Stimulated activated CD4-positive, alpha-beta T cell treated with anti-CD3 and anti-CD28 coated beads, Interleukin-1b, Interleukin-23, amount 100 ng/mL, for 4 hours (primary cell): ENCODE measurements at regions not wholly inside any gene's neighbourhood (a gene's known extent, or its start where the extent isn't known, plus 50 kb on each side); places are given as distances from the start of the nearest gene placed in this dataset.

Source experiments
- DNase-seq, 2 donors: peaks; one replicate each; pipeline ENCODE4 v3.0.0-alpha.2; 2020; ENCODE audit warnings: low read depth in 2 of 2

DNA sequence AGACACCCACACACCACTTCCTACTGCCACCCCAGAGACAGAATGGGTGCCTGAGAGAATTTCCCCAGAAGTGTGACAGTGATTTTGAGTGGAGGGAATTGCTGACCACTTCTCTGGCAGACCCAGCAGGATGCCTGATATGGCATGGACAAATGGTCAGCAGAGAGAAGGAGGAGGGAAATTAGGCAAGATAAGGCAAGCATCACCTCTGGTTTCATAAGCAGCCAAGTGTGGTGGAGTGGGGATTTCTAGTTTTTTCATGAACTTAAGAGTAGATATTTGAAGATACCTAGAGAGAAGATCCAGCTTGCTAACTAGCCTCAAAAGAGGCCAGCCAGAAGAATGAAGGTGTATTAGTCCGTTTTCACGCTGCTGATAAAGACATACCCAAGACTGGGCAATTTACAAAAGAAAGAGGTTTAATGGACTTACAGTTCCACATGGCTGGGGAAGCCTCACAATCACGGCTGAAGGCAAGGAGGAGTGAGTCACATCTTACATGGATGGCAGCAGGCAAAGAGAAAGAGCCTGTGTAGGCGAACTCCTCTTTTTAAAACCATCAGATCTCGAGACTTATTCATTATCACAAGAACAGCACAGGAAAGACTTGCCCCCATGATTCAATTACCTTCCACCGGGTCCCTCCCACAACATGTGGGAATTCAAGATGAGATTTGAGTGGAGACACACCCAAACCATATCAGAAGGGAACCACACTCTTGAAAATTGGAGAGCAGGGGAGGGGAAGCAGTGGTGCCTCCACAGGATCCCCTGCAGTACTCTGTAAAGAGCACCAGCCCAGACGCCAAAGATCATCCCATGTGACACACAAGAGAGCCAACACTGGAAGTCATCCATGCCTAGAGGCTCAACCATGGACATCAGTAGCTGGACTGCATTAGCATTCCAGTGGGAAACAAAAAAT is 64.2 kb downstream of the RBM43 start:
- no peak for DNase-seq

DNA sequence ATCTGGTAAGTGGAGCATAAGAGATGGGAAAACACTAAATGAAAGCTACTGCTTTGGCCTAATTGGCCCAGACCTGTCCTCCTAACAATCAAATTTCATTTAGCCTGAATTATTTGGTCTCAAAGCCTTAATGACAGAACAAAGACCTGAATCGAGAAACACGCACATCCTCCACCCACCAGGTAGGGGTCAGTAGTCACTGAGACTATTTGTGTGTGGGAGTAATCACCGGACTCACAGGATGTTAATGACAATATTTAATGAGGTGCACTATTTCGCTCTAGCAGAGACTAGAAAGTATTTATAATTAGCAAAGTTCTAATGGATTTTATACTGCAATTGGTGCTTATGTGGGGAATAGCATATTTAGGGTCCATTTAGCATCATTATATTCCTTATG is 68.1 kb downstream of the RBM43 start:
- DNase-seq = no peak

DNA sequence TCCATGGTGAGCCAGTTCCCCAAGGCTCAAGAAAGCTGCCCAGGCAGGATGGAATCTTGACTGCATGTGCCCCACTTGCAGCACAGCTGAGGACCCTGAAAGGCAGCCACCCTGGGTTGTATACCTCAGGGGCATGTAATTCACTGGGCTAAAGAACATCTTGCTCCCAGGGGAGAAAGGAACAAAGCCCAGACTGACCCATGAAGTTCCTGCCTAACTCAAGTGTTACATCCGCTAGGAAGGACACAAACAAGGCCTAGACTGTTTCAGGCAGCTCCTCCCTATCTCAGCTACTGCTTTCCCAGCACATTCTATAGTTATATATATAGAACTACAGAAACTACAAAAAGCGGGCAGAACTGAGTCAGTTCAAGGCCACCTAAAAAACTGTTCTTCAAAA is 69.0 kb downstream of the RBM43 start:
- DNase-seq = no peak

DNA sequence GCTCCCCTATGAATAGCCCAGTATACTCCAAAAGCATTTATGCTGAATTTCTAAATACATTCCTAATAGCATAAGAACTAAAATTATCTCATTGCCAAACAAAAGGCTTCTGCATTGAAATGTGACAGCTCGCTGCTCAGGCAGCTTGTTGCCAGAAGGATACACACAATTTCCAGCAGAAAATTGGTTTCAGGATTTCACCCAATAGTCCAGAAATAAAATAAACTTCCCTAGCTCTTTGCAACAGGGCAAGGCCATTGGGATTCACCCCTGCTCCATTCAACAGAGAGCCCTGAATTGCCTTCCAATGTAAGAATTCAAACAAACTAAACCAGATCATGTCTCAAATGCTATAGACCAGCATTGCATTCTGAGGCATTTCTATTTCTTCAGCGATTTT is 70.7 kb downstream of the RBM43 start:
- no peak for DNase-seq

DNA sequence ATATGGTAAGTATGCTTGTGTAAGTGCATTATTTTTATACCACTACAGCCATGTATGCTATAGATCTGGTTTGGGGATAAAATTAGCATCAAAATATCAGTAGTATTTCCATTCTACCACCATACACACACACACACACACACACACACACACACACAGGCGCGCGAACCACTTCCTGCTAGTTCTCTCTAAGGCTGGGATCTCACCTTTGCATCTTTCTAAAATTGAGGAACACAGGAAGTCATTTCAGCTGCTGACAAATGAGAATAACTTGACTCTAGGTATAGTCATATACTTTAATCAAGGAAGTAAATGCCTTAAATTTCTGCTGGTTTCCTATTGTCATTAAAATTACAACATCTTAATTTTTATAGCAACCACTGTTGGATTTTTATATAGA is 72.5 kb downstream of the RBM43 start:
- DNase-seq = peak in 1 of 2 donors; percentile 1

DNA sequence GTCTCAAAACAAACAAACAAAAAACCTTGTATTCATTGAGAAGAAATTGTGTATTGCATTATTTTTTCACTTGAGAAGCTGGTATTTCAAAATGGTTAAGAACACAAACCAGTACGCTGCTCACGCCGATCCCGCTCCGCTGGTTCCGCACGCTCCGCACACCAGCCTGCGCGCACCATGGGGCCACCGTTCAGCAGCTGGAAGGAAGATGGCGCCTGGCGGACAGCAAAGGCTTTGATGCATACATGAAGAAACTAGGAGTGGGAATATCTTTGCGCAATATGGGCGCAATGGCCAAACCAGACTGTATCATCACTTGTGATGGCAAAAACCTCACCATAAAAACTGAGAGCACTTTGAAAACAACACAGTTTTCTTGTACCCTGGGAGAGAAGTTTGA is 75.7 kb downstream of the RBM43 start:
- no peak for DNase-seq

DNA sequence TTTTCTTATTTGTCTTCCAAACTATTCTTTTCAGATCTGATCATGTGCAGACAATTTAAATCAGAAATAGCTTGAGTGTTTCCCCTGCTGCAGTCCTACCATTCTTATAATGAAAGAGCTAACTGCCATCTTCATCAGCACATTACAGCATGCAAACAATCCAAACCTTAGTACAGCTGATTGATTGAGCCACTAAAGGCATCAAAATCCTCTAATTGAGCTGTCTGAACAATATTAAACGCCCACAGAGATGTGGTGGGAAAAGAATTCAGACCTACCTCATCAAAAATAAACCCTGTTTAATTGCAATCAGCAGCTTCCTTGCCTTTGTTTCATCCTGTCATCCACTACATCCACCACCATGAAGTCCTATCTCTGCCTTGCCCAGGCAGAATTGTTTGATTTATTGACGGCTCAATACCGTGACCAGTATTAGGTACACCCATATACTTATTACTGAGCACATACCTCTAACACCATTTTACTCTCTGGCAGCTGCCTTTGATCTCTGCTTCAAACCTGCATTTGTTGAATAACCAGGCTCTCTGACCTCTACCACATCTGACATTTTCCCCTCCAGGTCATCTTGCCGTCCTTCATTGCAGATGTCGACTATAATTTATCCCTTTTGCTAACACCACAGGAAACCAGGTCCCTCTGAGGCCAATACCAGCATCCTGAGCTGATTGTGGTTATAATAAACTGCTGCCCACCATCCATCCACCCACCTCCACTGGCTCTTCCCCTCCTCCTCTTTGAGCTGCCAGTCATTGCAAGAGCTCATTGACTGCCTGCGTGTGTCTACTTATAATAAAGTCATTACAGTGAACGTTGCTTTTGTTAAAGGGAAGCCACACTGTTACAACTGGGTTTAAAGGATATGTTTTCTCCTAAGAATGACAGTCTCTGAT is 78.5 kb downstream of the RBM43 start:
- no peak for DNase-seq

DNA sequence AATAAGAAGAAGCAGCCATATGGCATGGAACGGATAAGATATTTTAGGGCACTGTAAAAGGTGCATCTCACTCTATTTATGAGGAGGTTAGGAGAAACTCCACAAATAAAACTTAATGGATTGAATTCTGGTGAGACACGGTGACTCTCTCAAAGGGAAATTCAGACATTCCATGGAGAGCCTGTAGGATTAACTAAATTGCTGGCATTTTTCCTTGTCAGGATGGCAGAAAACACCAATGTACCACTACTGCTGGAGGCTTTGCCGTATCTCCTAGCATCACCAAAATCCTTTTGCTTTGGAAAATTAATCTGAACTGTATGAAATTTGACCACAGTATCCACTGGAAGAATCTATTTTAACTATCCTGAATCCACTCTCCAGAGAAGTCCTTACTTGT is 79.3 kb downstream of the RBM43 start:
- DNase-seq = no peak

DNA sequence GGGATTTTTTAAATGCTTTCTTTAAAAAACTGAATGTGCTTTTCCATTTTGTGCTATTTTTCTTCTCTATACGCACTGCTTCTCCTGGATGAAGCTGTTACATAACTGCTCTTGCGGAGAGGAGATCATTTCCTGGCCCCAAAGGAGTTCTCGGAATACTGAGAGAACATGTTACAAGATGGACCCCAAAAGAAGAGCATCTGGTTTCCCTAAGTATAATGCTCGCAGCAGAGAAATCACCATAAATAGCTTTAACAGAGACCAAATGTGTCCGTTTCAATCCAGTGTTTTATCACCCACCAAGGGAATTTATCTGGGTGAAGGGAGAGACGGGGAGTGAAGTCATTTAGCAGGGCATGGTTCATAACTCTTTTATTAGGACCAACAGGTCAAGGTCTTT is 80.1 kb downstream of the RBM43 start:
- DNase-seq = no peak

DNA sequence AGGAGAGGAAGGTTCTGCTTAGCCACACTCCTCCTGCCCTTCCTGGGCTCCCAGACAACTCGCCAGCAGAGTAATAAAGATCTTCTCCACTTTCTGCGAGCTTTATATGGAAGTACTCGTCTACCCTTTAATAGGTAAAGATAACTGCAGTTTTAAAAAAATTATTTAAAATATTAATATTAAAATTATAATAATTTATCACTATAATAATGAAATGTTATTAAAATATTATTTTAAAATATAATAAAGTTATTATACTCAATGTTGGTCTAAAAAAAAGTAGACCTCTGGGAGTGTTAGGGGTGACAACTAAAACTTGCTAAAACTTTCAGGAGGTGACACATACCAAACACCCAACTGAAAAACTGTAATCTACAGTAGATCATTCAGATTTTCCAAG is 81.5 kb downstream of the RBM43 start:
- no peak for DNase-seq

DNA sequence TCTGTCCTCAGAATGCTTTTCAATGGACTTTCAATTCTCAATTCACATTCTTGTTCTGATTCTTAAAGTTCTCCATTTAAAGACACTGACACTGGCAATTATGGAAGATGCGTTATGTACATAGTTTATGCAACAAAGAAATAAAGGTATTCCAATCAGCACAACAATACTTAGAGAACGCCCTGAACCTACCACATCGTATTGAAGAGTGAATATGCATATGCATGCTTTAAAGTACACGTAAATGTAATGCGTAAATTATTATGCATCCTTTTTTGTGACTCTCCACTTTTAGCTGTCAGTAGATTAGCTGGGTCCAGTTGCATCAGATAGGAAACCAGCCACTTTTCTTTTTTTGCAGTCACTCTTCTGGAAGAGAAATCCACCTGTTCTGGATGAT is 83.5 kb downstream of the RBM43 start:
- DNase-seq = no peak

DNA sequence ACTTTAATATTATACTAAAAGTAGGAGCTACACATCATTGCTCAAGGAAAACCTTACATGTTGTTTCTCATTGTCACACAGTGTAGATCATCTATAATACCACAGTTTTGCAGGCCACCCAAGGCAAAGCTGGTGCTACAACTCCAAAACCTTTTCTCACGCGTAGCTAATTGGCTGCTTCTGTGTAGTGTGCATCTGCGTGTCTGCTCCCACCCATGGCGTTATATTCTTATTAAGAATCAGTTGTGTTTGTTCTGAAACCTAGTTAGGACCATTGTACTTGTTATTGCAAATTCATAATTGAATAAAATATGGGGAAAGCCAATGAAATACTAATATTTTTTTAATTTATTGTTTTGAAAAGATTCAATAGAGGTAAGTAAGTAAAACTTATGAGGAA is 83.9 kb downstream of the RBM43 start:
- no peak for DNase-seq

DNA sequence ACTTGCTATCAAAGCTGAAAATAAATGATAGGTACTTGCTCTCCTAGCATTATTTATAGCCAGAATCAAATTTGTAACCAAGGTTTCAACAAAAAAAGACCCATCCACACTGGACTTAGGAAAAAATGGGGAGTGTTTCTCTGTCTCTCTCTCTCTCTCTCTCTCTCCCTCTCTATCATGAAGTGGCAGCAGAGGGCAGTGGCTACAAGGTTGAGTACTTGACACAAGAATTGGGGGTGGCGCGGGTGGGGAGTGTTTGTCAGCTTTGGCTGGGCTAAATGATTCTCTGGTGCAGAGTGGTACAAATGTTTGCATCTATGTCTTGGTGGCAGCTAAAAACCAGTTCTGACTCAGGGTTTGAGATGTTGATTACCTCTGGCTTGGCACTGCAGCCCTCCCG is 85.0 kb downstream of the RBM43 start:
- DNase-seq = no peak

DNA sequence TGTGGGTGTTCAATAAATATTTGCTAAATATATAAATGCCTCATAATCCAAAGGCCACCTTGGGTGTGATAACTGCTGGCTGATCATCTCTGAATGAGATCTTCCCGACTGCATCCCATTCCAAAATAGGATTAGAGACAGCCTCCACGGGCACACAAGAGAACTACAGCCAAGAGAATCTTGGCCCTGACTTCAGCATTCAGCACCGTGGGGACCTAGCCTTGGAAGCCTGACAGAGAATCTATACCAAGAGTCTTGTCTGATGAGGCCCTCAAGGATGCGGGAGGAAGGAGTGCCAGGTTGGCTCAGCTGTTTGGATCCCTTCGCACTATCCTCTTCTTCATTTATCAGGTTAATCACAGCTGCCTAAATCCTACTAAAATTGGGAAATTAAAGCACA is 85.8 kb downstream of the RBM43 start:
- DNase-seq = no peak

DNA sequence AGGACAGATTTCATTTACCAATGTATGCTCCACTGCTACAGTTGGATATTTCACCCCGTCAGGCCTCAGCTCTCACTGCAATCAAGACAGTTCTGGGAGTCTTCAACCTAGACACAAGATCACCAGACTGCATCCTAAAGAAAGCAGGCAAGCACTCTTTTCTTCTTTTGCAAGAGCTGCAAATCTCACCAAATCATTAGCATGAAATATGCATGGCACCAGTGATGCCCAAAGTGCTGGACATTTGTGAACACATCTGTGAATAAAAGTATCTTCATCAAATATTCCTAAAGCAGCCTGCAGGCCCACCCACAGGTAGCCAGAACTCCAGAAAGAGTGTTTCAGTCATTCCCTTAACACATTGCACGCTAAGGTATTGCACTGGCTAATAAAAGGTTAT is 87.5 kb downstream of the RBM43 start:
- no peak for DNase-seq

DNA sequence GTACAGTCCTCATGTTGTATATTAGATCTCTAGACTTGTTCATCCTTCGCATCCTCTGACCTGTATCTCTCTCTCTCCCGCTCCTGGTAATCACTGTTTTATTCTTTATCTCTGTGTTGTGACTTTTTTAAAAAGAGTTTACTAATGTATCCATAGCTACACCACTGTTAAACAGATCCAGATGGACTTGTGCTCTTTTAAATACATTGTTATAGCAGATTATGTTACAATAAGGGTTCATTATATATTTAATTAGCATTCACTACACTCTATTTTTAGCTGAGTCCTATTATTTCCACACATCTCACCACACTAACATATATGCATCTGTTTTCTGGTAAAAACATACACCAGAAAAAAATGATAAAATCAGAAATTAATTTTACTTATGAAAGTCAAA is 90.5 kb downstream of the RBM43 start:
- no peak for DNase-seq

DNA sequence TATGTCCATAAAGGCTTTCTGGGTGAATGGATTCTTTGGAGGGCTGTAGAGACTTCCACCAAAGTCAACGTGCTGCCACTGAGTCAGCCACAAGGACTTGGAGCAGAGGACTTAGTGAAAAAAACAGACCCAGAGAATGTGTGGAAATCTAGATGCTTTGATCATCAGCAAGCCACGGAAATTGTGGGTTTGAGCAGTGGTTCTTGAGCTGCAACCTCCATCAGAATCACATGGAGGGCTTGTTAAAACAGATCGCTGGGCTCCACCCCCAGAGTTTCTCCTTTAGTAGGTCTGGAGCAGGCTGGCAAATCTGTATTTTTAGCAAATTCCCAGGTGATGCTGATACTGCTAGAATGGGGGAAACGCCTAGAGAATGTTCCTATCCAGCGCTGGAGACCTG is 95.3 kb downstream of the RBM43 start:
- DNase-seq = no peak

DNA sequence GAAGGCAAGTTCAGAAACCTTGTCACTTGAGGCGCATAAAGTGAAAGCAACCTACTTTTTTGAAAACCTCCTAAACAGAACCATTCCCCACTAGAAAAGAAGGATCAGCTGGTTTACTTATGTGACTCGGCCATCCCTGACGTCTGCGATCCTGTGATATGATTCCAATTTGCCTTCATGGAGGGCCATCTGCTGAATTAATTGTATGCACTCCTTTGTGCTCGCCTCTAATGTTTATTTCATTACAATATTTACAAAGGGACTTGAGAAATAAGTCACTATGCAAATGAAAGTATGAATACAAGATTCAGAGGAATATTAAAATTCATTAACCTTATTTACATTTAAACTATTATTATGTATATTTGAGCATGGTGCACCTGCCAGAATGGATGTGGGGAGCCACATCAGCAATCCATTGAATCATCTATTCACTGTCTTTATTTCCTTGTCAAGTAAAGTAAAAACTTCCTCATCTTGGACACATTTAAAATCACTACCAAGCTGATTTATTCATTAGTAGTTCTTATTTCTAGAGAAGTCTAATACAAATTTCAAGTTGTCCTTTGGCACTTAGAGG is 96.5 kb downstream of the RBM43 start:
- no peak for DNase-seq

DNA sequence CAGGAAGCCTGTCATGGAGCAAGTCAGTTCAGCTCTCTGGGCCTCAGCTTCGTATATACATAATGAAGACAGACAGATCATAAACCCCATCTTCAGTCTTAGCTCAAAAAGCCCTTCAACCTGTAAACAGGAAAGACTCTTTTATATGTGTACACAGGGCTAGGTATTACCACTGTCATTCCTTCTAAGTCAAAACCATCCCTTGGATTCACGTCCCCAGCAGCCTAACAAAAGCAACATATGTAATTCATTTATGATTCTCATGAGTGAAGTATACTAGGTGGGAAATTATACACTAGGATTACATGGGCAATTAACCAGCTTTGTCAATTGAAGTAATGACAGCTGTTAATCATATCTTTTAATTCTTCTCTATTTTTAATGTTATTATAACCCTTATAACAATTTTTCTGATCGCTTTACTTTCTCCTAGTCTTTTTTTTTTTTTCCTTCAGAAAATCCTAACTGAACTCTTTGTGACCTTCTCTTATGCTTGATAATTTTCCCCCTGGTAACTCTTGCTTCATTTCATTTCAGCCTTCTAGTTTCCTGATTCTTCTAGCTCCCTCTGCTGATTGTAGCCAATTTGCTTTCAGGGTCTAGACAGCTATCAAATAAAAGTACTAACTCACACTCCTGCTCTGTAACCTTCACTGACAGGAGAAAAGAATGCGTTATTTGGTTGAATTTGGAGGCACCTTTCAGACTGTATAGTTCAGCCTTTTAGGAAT is 99.7 kb downstream of the RBM43 start:
- DNase-seq = no peak

DNA sequence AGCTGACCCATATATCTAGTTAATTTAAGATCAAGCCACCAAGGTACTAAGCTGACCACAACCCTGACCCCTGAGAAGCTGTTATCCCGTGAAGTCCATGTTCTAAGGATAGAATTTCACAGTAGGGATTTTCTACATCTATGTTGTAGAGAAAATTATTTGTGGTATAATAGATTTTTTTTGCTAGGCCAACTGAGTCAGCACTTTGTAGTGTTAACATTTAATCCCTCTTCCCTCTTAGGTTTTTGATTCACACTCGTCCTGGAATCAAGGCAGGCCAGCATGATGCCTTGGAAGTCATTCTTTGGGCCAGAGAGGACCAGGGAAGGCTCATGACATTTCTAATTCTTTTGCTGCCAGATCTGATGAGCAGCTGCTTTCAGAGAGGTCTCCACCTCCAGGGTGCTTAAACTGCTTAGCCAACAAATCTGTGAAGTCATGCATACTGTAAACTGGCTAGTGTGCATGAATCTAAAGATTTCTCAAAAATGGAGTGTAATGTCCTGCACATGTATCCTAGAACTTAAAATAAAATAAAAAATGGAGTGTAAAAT is 102.5 kb downstream of the RBM43 start:
- no peak for DNase-seq

DNA sequence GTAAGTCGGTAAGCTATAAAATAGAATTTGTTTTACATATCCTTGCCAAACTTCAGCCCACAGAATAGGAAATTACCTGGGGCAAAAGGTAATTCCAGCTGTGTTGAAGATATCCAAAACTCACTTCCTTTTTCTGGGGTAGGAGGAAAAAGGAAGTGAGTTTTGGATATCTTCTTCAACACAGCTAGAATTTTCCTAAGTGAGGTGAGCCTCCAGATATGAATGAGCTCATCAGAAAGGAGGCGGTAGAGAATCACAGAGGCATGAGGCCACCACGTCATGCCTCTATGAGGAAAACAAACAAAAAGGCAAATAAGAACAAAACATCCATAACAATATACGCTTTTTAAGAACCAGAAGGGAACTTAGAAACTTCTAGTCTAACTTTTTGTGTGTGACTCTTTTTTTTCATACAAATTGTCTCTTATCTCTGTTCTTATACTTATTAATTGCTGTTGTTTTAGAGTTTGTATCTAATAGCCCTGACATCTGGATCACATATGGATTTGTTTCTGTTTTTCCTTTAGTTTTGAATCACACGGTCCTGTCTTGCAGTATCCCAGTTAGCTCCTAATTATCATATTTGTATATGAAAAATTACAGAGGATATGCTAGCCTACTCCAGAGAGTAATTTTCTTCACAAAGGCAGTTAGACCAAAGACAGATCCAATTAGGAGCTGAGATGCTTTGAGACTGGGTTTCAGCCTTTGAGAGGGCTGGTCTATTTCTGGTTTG is 104.5 kb downstream of the RBM43 start:
- no peak for DNase-seq
